Adrenal gland (tissue), 9 donors: ENCODE measurements at regions not wholly inside any gene's neighbourhood (a gene's known extent, or its start where the extent isn't known, plus 50 kb on each side); places are given as distances from the start of the nearest gene placed in this dataset.

Experiments
- DNase-seq, 7 donors: peaks; one replicate each; pipeline ENCODE4 v3.0.0-alpha.2; 2019 to 2020
- H3K27ac ChIP-seq, 5 donors: fragments of 200-600 bp; sonication (generic) in 4 of 5; 1 replicate in 3 of 5; 2 replicates in 2 of 5; pipeline versions ENCODE4 v1.5.1 to v1.8.0; 2016 to 2020; ENCODE audit warnings: mild to moderate bottlenecking in 1 of 5
- H3K27me3 ChIP-seq: fragments of 200-600 bp; 2 replicates; pipeline ENCODE4 v1.8.0; 2021
- H3K36me3 ChIP-seq, 2 donors: fragments of 200-600 bp; replicated peaks in 1 of 2; 1 replicate in 1 of 2; 2 replicates in 1 of 2; pipeline versions ENCODE4 v1.5.1 to v1.8.0; 2018 to 2022
- H3K4me1 ChIP-seq, 2 donors: fragments of 200-600 bp; replicated peaks in 1 of 2; 1 replicate in 1 of 2; 2 replicates in 1 of 2; pipeline versions ENCODE4 v1.5.1 to v1.8.0; 2018 to 2021
- H3K4me3 ChIP-seq, 4 donors: fragments of 200-600 bp; sonication (generic) in 3 of 4; one replicate each; pipeline ENCODE4 v1.5.1; 2016 to 2018
- H3K9me3 ChIP-seq, 3 donors: fragments of 200-600 bp; sonication (generic) in 1 of 3; replicated peaks in 1 of 3; 1 replicate in 2 of 3; 2 replicates in 1 of 3; pipeline versions ENCODE4 v1.5.1 to v1.8.0; 2016 to 2021
- CTCF ChIP-seq, 6 experiments: fragments of 450-650 bp in 4 of 6; fragments of 200-600 bp in 2 of 6; sonication (generic) in 1 of 6; IDR thresholded peaks; 1 replicate in 5 of 6; 2 replicates in 1 of 6; pipeline versions ENCODE4 v1.5.1 to v1.8.0; 2016 to 2021; ENCODE audit warnings: antibody characterized with exemption in 6 of 6, mild to moderate bottlenecking in 2 of 6, moderate library complexity in 1 of 6
- POLR2A ChIP-seq, 2 donors: fragments of 450-650 bp; IDR thresholded peaks; one replicate each; pipeline ENCODE4 v1.6.1; 2017; ENCODE audit warnings: antibody characterized with exemption in 2 of 2, mild to moderate bottlenecking in 2 of 2, moderate library complexity in 1 of 2
- WGBS, 4 donors: extraction: QIAGEN DNeasy Blood & Tissue Kit in 2 of 4; methylation state at CpG; one replicate each; pipeline versions ENCODE4 v1.1.5 to v1.1.7; 2013 to 2017; 5-methylcytosine and 5-hydroxymethylcytosine counted together
- intact Hi-C, 2 donors: fragments of 100-400 bp; cut with DNase I; formaldehyde crosslinking; loops; one replicate each; pipeline versions ENCODE4 v1.14.1 to v1.15.0; 2022 to 2023
- donor health status: healthy with polysubstance abuse.
- donor health status: Bipolar disorder and iron deficiency.
- donor health status: DM: yes; HTN: yes; CAD: no.
- donor health status: DM: no; HTN: no; CAD: no.
- donor health status: DM: no; HTN: no; CAD: no.

DNA sequence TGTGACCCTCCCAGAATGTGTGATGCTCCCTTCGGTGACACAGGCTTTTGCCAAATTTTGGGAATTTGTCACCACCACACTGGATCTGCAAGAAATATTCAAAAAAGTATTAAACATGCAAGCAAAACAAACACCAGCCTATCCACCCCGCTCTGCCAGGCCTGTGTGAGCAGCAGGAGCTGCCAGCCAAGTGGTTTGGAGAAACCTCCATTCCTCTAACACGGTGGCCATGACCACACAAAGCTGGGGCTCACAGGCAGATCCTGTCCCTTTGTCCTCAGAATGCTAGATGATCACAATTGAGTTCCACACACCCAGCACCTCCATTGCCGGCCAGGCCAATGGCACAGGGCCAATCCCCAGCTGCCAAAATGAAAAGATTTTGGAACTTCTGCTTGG is 261.9 kb upstream of the PPP2R2D start:
- DNase-seq = no peak
- H3K4me3 ChIP-seq = no peak overlapping the region
- no peak for TF ChIP-seq POLR2A (IDR thresholded peaks at IDR 0.05)
- no peak for TF ChIP-seq CTCF (IDR thresholded peaks at IDR 0.05)
- WGBS, 4 donors = 89 to 92% (median 91%) methylated on average over 3 to 4 of the region's 4 CpGs
- no peaks in the 10 kb centered on the region for H3K36me3 ChIP-seq
- H3K27me3 ChIP-seq = no peaks in the 10 kb centered on the region
- intact Hi-C loops = no loop called here
- H3K27ac ChIP-seq = no peak overlapping the region
- no peaks in the 10 kb centered on the region for H3K4me1 ChIP-seq
- H3K9me3 ChIP-seq = no peaks in the 10 kb centered on the region

GRCh38 chr10:131640045-131640644 is 260.7 kb upstream of the PPP2R2D start:
- no peaks in the 10 kb centered on the region for H3K4me1 ChIP-seq
- no peaks in the 10 kb centered on the region for H3K9me3 ChIP-seq
- WGBS, 4 donors = 26 to 82% (median 64%) methylated on average over 2 of the region's 2 CpGs
- intact Hi-C loops = no loop called here
- H3K4me3 ChIP-seq = no peak overlapping the region
- no peak for DNase-seq
- H3K36me3 ChIP-seq = no peaks in the 10 kb centered on the region
- H3K27me3 ChIP-seq = no peaks in the 10 kb centered on the region
- TF ChIP-seq POLR2A (IDR thresholded peaks at IDR 0.05) (no peak), CTCF (IDR thresholded peaks at IDR 0.05) (no peak)
- no peak overlapping the region for H3K27ac ChIP-seq

GRCh38 chr10:131641231-131641630 is 259.6 kb upstream of the PPP2R2D start:
- Histone ChIP-seq H3K27me3 (no peaks in the 10 kb centered on the region), H3K9me3 (no peaks in the 10 kb centered on the region), H3K4me1 (no peaks in the 10 kb centered on the region), H3K4me3 (no peak overlapping the region), H3K36me3 (no peaks in the 10 kb centered on the region), H3K27ac (no peak overlapping the region)
- DNase-seq = no peak
- TF ChIP-seq CTCF (IDR thresholded peaks at IDR 0.05) = no peak
- no peak for TF ChIP-seq POLR2A (IDR thresholded peaks at IDR 0.05)
- WGBS, 4 donors = 57 to 66% (median 61%) methylated on average over 4 of the region's 4 CpGs
- intact Hi-C loops = no loop called here

DNA sequence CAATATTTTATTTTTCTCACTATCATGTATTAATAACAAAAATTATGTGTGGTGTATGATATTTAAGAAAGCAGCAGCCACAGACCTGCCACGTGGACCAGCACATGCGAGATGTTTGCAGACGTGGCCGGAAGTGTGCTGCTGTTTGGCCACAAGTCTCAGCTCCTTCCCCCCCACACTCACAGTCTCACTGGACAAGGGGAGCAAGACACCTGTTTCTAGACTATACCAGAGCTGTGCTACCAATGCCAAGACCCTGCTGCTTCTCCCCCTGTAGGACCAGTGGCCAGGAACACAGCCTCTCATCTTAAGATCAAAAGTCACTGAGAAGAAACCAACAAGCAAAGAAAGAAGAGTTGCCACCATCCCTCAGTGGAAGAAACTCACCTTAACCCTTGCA is 258.9 kb upstream of the PPP2R2D start:
- intact Hi-C loops = no loop called here
- H3K9me3 ChIP-seq = no peaks in the 10 kb centered on the region
- H3K27ac ChIP-seq = no peak overlapping the region
- no peaks in the 10 kb centered on the region for H3K27me3 ChIP-seq
- H3K4me3 ChIP-seq = no peak overlapping the region
- H3K36me3 ChIP-seq = no peaks in the 10 kb centered on the region
- no peaks in the 10 kb centered on the region for H3K4me1 ChIP-seq
- no peak for TF ChIP-seq CTCF (IDR thresholded peaks at IDR 0.05)
- no peak for TF ChIP-seq POLR2A (IDR thresholded peaks at IDR 0.05)
- no peak for DNase-seq
- 75 to 84% (median 78%) methylated on average over 4 of the region's 4 CpGs for WGBS, 4 donors
